HG03025 (cell line): ENCODE measurements at regions not wholly inside any gene's neighbourhood (a gene's known extent, or its start where the extent isn't known, plus 50 kb on each side); places are given as distances from the start of the nearest gene placed in this dataset.
"Not testable (repeated sequence)": the region's sequence is repeated elsewhere in the genome, so short reads cannot be mapped to it uniquely, and the experiment has no call there.

Experiments
- ATAC-seq: cut with Tn5 transposase; IDR thresholded peaks from one replicate; pipeline ENCODE4 v1.9.1; 2021; ENCODE audit warnings: mild to moderate bottlenecking, moderate library complexity; ENCODE audit not compliant: unreplicated experiment, low FRiP score

GRCh38 chr1:60620087-60620486, 462.3 kb upstream of the NFIA start:
- no peak for ATAC-seq

- ATAC-seq, result no peak
These were observed 462.8 kb upstream of the NFIA start for GRCh38 chr1:60619581-60619980.

GRCh38 chr1:60615666-60616065, 466.7 kb upstream of the NFIA start:
- no peak for ATAC-seq

- no peak for ATAC-seq
These were observed 469.6 kb upstream of the NFIA start for GRCh38 chr1:60612790-60613189.

GRCh38 chr1:60606921-60607320, 475.4 kb upstream of the NFIA start:
- not testable (repeated sequence) for ATAC-seq

- ATAC-seq, result no peak
These were observed 481.8 kb upstream of the NFIA start for GRCh38 chr1:60600532-60600931.

GRCh38 chr1:60599574-60599973, 482.8 kb upstream of the NFIA start:
- no peak for ATAC-seq

- no peak for ATAC-seq
These were observed 484.1 kb upstream of the NFIA start for GRCh38 chr1:60598041-60598910.

GRCh38 chr1:60596791-60597750, 485.3 kb upstream of the NFIA start:
- no peak for ATAC-seq

GRCh38 chr1:60591583-60591982, 490.8 kb upstream of the NFIA start:
- ATAC-seq, result no peak

GRCh38 chr1:60589916-60590315, 492.4 kb upstream of the NFIA start:
- ATAC-seq, result no peak

GRCh38 chr1:60589046-60589748, 493.2 kb upstream of the NFIA start:
- no peak for ATAC-seq

- no peak for ATAC-seq
These were observed 498.0 kb upstream of the NFIA start for GRCh38 chr1:60584371-60584770.

GRCh38 chr1:60583696-60584095, 498.7 kb upstream of the NFIA start:
- no peak for ATAC-seq

- ATAC-seq, result no peak
These were observed 500.7 kb upstream of the NFIA start for GRCh38 chr1:60581455-60582220.

GRCh38 chr1:60577029-60577428, 503.5 kb upstream of the C1orf87 start:
- ATAC-seq, result no peak

GRCh38 chr1:60575326-60575977, 501.9 kb upstream of the C1orf87 start:
- ATAC-seq, result no peak

- ATAC-seq, result no peak
These were observed 500.3 kb upstream of the C1orf87 start for GRCh38 chr1:60573726-60574409.

GRCh38 chr1:60573121-60573520, 499.6 kb upstream of the C1orf87 start:
- no peak for ATAC-seq
